ENCODE measurements at regions not wholly inside any gene's neighbourhood (a gene's known extent, or its start where the extent isn't known, plus 50 kb on each side); places are given as distances from the start of the nearest gene placed in this dataset.
"Not testable (repeated sequence)": the region's sequence is repeated elsewhere in the genome, so short reads cannot be mapped to it uniquely, and the experiment has no call there.

DNA sequence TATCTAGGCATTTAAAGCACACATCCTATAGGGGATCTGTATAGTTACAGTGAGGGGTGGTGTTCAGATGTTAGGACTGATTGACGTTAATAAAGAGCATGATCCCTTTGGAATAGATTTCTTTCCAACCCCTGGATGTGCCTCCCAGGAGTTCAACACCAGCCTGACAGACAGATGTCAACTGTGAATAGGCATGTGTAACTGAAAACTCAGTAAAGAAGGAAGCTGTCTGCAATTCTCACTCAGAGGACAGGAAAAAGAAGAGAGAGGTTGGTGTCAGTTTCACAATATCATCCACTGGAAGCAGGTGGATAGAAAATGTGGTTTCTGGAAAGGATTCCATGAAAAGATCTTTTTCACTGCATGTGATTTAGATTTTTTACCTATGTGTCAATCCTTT, 396.3 kb downstream of the NSUN3 start:
- ChIA-PET POLR2A (no interaction called here), CTCF (no interaction called here)
- Mint-ChIP-seq H3K9me3 (no peaks in the 10 kb centered on the region), H3K36me3 (ENCODE audit: low read depth) (no peaks in the 10 kb centered on the region), H3K27me3 (no peaks in the 10 kb centered on the region), H3K27ac (no peak overlapping the region), H3K4me1 (no peaks in the 10 kb centered on the region), H3K4me3 (no peak overlapping the region)
- DNase-seq, result no peak

- Mint-ChIP-seq H3K27me3 (no peaks in the 10 kb centered on the region), H3K4me1 (no peaks in the 10 kb centered on the region), H3K4me3 (no peak overlapping the region), H3K27ac (no peak overlapping the region), H3K36me3 (ENCODE audit: low read depth) (no peaks in the 10 kb centered on the region), H3K9me3 (no peaks in the 10 kb centered on the region)
- ChIA-PET CTCF (no interaction called here), POLR2A (no interaction called here)
- DNase-seq, result no peak
Measured at GRCh38 chr3:94460931-94461330, 398.1 kb downstream of the NSUN3 start.

DNA sequence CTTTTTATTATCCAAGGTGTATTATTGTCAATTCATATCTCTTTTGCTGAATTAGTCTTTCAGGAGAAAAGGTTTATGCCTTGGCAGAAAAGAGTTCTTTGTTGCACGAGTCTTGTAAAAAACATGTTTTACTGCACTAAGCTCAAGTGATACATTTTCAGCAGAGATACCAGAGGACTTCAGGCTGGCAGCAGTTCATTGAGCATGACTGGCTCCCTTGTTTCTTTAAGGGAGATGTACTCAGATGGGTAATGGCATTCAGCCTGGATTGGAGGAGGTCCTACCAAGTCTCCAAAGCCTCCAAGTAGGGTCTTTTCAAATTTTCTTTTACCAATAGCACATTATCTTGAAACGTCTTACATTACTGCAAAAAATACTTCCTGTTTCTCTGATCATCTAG, 400.1 kb downstream of the NSUN3 start:
- DNase-seq, result no peak
- no peak overlapping the region for H3K27ac Mint-ChIP-seq
- H3K4me3 Mint-ChIP-seq, result no peak overlapping the region
- H3K27me3 Mint-ChIP-seq, result no peaks in the 10 kb centered on the region
- CTCF ChIA-PET, result no interaction called here
- H3K36me3 Mint-ChIP-seq (ENCODE audit: low read depth), result no peaks in the 10 kb centered on the region
- H3K4me1 Mint-ChIP-seq, result no peaks in the 10 kb centered on the region
- POLR2A ChIA-PET, result no interaction called here
- H3K9me3 Mint-ChIP-seq, result no peaks in the 10 kb centered on the region

DNA sequence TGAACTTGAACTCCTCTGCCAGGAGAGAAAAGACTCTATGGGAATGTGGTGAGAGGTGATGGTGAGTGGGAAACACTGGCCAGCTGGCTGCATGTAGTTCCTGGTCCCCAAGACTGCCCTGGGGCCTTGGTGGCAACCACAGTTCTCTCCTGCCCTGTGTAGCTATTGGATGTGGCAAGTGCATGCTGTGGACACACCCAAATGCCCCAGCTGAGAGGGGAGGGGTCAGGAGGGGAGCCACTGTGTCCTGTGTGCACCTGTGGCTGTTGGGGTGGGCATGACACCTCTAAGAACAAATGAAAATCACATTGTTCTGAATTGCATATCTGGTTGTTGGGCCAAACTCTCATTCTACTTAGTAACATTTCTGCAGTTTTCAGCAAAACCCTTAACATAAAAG, 409.6 kb downstream of the NSUN3 start:
- ChIA-PET POLR2A (no interaction called here), CTCF (no interaction called here)
- no peak for DNase-seq
- Mint-ChIP-seq H3K36me3 (ENCODE audit: low read depth) (no peaks in the 10 kb centered on the region), H3K9me3 (peaks cover 12% of the 10 kb centered on the region), H3K27me3 (no peaks in the 10 kb centered on the region), H3K4me1 (no peaks in the 10 kb centered on the region), H3K4me3 (no peak overlapping the region), H3K27ac (no peak overlapping the region)

DNA sequence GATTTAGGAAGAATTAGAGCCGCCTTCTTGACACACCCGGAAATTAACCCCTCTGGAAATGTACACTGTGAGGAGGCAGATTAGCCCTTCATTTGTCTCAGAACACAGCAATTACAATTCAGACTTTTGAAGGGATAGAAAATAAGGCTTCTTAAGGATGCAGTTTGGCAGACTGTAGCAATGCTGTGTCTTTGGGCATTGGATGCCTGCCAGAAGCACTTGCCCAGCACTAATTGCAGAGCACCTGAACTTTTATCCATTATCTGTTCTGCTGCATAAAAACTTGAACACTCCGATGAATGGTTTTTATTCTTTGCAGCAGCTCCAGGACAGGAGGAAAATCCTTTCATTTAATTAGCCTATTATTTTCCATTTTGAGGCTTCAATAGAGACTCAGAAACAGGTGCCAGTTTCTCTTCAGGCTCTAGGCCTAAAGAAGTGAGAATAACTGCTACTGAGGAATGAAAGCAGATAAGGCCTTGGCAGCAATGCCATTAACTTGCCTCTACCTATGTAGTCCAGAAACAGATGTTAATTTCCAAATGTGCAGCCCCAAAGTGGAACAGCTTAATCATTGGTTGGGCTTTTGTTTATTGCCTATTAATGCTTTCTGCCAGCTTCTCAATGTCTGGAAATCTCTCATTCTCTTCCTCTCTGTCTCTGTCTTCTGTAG, 418.5 kb downstream of the NSUN3 start:
- H3K9me3 Mint-ChIP-seq, result no peaks in the 10 kb centered on the region
- H3K36me3 Mint-ChIP-seq (ENCODE audit: low read depth), result no peaks in the 10 kb centered on the region
- H3K4me1 Mint-ChIP-seq, result no peaks in the 10 kb centered on the region
- H3K27ac Mint-ChIP-seq, result no peak overlapping the region
- DNase-seq, result no peak
- H3K27me3 Mint-ChIP-seq, result no peaks in the 10 kb centered on the region
- H3K4me3 Mint-ChIP-seq, result no peak overlapping the region
- POLR2A ChIA-PET, result no interaction called here
- CTCF ChIA-PET, result no interaction called here

GRCh38 chr3:94482686-94483085, 419.8 kb downstream of the NSUN3 start:
- Mint-ChIP-seq H3K4me3 (no peak overlapping the region), H3K36me3 (ENCODE audit: low read depth) (no peaks in the 10 kb centered on the region), H3K27ac (no peak overlapping the region), H3K27me3 (no peaks in the 10 kb centered on the region), H3K4me1 (no peaks in the 10 kb centered on the region), H3K9me3 (no peaks in the 10 kb centered on the region)
- ChIA-PET CTCF (no interaction called here), POLR2A (no interaction called here)
- DNase-seq, result no peak

DNA sequence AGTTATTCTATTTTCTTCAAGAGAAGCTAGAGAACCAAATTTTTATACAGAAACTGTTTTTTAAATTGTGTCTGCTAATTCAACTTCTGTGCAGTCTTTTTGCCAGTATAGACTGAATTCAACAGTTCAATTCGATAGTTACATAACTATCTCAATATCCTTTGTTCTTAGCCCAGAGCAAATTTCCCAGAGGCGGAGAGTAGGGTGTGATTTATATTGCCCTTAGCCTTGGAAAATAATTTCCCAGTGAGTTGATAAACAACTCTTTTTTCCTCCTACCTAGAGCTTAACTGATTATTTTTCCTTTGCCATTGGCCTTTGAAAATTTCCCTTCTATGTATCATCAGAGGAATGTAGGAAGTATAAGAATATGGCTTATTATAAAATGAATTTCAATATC, 420.5 kb downstream of the NSUN3 start:
- H3K4me1 Mint-ChIP-seq, result no peaks in the 10 kb centered on the region
- no peaks in the 10 kb centered on the region for H3K9me3 Mint-ChIP-seq
- ChIA-PET POLR2A (no interaction called here), CTCF (no interaction called here)
- no peak overlapping the region for H3K4me3 Mint-ChIP-seq
- no peaks in the 10 kb centered on the region for H3K27me3 Mint-ChIP-seq
- no peak for DNase-seq
- H3K36me3 Mint-ChIP-seq (ENCODE audit: low read depth), result no peaks in the 10 kb centered on the region
- H3K27ac Mint-ChIP-seq, result no peak overlapping the region

GRCh38 chr3:94494992-94495391, 432.1 kb downstream of the NSUN3 start:
- no peak overlapping the region for H3K4me3 Mint-ChIP-seq
- H3K4me1 Mint-ChIP-seq, result no peaks in the 10 kb centered on the region
- no peak for DNase-seq
- no peak overlapping the region for H3K27ac Mint-ChIP-seq
- peaks cover 3% of the 10 kb centered on the region for H3K9me3 Mint-ChIP-seq
- no peaks in the 10 kb centered on the region for H3K36me3 Mint-ChIP-seq (ENCODE audit: low read depth)
- CTCF ChIA-PET, result no interaction called here
- POLR2A ChIA-PET, result no interaction called here
- H3K27me3 Mint-ChIP-seq, result no peaks in the 10 kb centered on the region

DNA sequence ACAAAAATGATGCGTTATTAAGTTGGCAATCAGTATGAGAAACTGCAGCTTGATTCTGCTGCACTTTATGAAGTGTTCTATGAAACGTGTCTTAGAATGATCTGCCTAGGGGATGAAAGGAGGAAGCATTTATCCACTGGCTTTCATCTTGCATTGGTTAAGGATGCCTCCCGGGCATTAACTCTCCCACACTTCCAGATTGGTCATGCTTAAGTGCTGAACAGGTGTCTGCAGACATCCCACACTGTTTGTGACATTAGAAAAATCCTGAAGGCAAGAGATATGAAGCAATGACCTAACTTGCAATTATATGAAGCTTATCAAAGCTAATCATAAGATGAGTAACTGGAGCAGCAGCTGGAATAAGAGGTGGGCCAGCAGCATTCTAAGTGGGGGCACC, 437.3 kb downstream of the NSUN3 start:
- no peak for DNase-seq
- ChIA-PET POLR2A (no interaction called here), CTCF (no interaction called here)
- Mint-ChIP-seq H3K9me3 (peaks cover 9% of the 10 kb centered on the region), H3K27me3 (no peaks in the 10 kb centered on the region), H3K27ac (no peak overlapping the region), H3K4me1 (no peaks in the 10 kb centered on the region), H3K36me3 (ENCODE audit: low read depth) (no peaks in the 10 kb centered on the region), H3K4me3 (no peak overlapping the region)

DNA sequence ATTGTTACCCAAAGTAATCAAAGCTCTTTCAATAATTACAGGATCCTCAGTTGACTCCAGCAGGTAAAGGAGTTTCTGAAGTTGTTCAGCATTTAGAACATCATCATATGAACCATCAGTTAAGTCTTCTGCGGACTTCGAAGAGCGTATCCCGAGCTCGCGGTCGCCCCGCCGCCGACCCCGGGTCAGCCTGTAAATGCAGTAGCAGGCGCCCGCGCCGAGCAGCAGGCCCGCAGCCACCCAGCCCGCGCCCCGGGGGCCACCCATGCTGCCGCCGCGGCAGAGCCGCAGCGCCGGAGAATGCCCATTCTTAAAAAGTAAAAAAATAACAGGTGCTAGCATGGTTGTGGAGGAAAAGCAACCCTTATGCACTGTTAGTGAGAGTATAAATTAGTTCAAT, 444.5 kb downstream of the NSUN3 start:
- CTCF ChIA-PET; H3K27me3 Mint-ChIP-seq; H3K4me3 Mint-ChIP-seq; H3K9me3 Mint-ChIP-seq; H3K27ac Mint-ChIP-seq; POLR2A ChIA-PET; H3K4me1 Mint-ChIP-seq; H3K36me3 Mint-ChIP-seq (ENCODE audit: low read depth); DNase-seq: not testable (repeated sequence)

GRCh38 chr3:94512876-94513275, 450.0 kb downstream of the NSUN3 start:
- no peak overlapping the region for H3K27ac Mint-ChIP-seq
- H3K27me3 Mint-ChIP-seq, result no peaks in the 10 kb centered on the region
- ChIA-PET CTCF (no interaction called here), POLR2A (no interaction called here)
- H3K4me1 Mint-ChIP-seq, result no peaks in the 10 kb centered on the region
- H3K4me3 Mint-ChIP-seq, result no peak overlapping the region
- no peaks in the 10 kb centered on the region for H3K36me3 Mint-ChIP-seq (ENCODE audit: low read depth)
- DNase-seq, result no peak
- peaks cover 2% of the 10 kb centered on the region for H3K9me3 Mint-ChIP-seq

- no peaks in the 10 kb centered on the region for H3K27me3 Mint-ChIP-seq
- H3K36me3 Mint-ChIP-seq (ENCODE audit: low read depth), result no peaks in the 10 kb centered on the region
- H3K4me3 Mint-ChIP-seq, result no peak overlapping the region
- H3K9me3 Mint-ChIP-seq, result peaks cover 2% of the 10 kb centered on the region
- no peak for DNase-seq
- ChIA-PET CTCF (no interaction called here), POLR2A (no interaction called here)
- no peak overlapping the region for H3K27ac Mint-ChIP-seq
- H3K4me1 Mint-ChIP-seq, result no peaks in the 10 kb centered on the region
Measured at GRCh38 chr3:94513600-94513999, 450.7 kb downstream of the NSUN3 start.

- no peak for DNase-seq
- Mint-ChIP-seq H3K9me3 (no peaks in the 10 kb centered on the region), H3K27me3 (no peaks in the 10 kb centered on the region), H3K4me3 (no peak overlapping the region), H3K36me3 (ENCODE audit: low read depth) (no peaks in the 10 kb centered on the region), H3K4me1 (no peaks in the 10 kb centered on the region), H3K27ac (no peak overlapping the region)
- ChIA-PET CTCF (no interaction called here), POLR2A (no interaction called here)
Measured at GRCh38 chr3:94515983-94516382, 453.1 kb downstream of the NSUN3 start.

- no peak for DNase-seq
- no peak overlapping the region for H3K27ac Mint-ChIP-seq
- no peaks in the 10 kb centered on the region for H3K36me3 Mint-ChIP-seq (ENCODE audit: low read depth)
- POLR2A ChIA-PET, result no interaction called here
- H3K27me3 Mint-ChIP-seq, result no peaks in the 10 kb centered on the region
- CTCF ChIA-PET, result no interaction called here
- H3K4me3 Mint-ChIP-seq, result no peak overlapping the region
- H3K9me3 Mint-ChIP-seq, result no peaks in the 10 kb centered on the region
- H3K4me1 Mint-ChIP-seq, result no peaks in the 10 kb centered on the region
Measured at GRCh38 chr3:94520364-94520763, 457.5 kb downstream of the NSUN3 start.

DNA sequence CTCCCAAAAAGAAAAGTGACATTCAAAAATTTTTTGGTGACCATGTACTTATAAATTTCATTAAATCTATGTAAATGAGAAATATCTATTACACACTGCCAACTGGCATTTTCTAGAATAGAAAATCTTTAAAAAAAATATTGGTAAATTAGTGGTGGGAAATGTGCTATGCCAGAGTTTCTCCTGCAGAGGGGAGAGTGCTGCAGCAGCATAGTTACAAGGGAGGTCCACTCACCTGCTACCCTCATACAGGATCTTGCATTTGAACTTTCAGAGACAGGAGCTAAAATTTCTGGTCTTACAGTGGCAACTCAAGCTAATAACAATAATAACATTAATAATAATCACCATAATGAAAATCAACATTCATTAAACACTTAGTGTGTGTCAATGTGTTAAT, 459.6 kb downstream of the NSUN3 start:
- H3K4me1 Mint-ChIP-seq, result no peaks in the 10 kb centered on the region
- H3K9me3 Mint-ChIP-seq, result no peaks in the 10 kb centered on the region
- H3K27ac Mint-ChIP-seq, result no peak overlapping the region
- no peak for DNase-seq
- no peaks in the 10 kb centered on the region for H3K27me3 Mint-ChIP-seq
- H3K36me3 Mint-ChIP-seq (ENCODE audit: low read depth), result no peaks in the 10 kb centered on the region
- CTCF ChIA-PET, result no interaction called here
- no peak overlapping the region for H3K4me3 Mint-ChIP-seq
- POLR2A ChIA-PET, result no interaction called here

Data from activated CD4-positive, alpha-beta T cell treated with anti-CD3 and anti-CD28 coated beads, Interleukin-2, amount 10 ng/mL, durations not matched to agents 7 days and 5 days (primary cell).